A673 (cell line): ENCODE measurements at regions not wholly inside any gene's neighbourhood (a gene's known extent, or its start where the extent isn't known, plus 50 kb on each side); places are given as distances from the start of the nearest gene placed in this dataset.

Source experiments
- EZH2 ChIP-seq: fragments of 200-600 bp; sonication (generic); IDR thresholded peaks from 2 replicates; pipeline ENCODE4 v1.6.1; 2017; ENCODE audit warnings: borderline replicate concordance, low read depth, mild to moderate bottlenecking, mixed read lengths, antibody characterized with exemption, low read length; ENCODE audit not compliant: poor library complexity, severe bottlenecking
- TF ChIP-seq, protein P1 (sequence below): fragments of 300-800, 200-600 bp; sonication (generic); conservative IDR thresholded peaks from 2 replicates; pipeline ENCODE4 v1.5.1; 2017; ENCODE audit warnings: low read depth, mild to moderate bottlenecking, antibody characterized with exemption, low read length, moderate library complexity, mixed read lengths

DNA sequence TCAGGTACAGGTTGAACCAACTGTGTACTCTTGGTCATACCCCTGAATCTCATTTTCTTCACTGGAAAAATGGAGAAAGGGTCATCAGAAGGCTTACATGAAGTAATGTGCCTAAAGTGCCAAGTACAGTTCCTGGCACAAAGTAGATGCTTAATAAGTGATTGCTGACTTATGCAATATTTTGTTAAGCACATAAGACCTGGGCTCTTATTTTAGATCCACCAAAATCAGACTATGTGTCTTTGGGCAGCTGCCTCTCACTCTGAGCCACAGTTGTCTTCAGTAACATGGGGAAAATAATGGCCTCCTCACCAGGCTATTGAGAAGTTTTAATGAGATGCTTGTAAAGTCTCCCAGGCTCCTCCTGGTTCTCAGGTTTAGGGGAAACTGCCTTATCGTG lies 74.3 kb upstream of the TRABD2B start:
- TF ChIP-seq, protein P1, sequence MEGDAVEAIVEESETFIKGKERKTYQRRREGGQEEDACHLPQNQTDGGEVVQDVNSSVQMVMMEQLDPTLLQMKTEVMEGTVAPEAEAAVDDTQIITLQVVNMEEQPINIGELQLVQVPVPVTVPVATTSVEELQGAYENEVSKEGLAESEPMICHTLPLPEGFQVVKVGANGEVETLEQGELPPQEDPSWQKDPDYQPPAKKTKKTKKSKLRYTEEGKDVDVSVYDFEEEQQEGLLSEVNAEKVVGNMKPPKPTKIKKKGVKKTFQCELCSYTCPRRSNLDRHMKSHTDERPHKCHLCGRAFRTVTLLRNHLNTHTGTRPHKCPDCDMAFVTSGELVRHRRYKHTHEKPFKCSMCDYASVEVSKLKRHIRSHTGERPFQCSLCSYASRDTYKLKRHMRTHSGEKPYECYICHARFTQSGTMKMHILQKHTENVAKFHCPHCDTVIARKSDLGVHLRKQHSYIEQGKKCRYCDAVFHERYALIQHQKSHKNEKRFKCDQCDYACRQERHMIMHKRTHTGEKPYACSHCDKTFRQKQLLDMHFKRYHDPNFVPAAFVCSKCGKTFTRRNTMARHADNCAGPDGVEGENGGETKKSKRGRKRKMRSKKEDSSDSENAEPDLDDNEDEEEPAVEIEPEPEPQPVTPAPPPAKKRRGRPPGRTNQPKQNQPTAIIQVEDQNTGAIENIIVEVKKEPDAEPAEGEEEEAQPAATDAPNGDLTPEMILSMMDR = no peak
- TF ChIP-seq EZH2 = no peak
